ENCODE measurements at regions not wholly inside any gene's neighbourhood (a gene's known extent, or its start where the extent isn't known, plus 50 kb on each side); places are given as distances from the start of the nearest gene placed in this dataset.

- TF ChIP-seq POLR2AphosphoS5 (IDR thresholded peaks at IDR 0.05; ENCODE audit: low read depth, low read length) (no peak), POLR2A (IDR thresholded peaks at IDR 0.05; ENCODE audit: borderline replicate concordance, extremely low read depth, insufficient read depth, insufficient read length) (no peak), EGR1 (IDR thresholded peaks at IDR 0.05; ENCODE audit: low read depth) (no peak)
- TF ChIP-seq, protein P1, sequence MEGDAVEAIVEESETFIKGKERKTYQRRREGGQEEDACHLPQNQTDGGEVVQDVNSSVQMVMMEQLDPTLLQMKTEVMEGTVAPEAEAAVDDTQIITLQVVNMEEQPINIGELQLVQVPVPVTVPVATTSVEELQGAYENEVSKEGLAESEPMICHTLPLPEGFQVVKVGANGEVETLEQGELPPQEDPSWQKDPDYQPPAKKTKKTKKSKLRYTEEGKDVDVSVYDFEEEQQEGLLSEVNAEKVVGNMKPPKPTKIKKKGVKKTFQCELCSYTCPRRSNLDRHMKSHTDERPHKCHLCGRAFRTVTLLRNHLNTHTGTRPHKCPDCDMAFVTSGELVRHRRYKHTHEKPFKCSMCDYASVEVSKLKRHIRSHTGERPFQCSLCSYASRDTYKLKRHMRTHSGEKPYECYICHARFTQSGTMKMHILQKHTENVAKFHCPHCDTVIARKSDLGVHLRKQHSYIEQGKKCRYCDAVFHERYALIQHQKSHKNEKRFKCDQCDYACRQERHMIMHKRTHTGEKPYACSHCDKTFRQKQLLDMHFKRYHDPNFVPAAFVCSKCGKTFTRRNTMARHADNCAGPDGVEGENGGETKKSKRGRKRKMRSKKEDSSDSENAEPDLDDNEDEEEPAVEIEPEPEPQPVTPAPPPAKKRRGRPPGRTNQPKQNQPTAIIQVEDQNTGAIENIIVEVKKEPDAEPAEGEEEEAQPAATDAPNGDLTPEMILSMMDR (IDR thresholded peaks at IDR 0.05 in 2 of 3, conservative IDR thresholded peaks at IDR 0.05 in 1 of 3; ENCODE audit: borderline replicate concordance in 1 of 3, insufficient read depth in 1 of 3, low read depth in 2 of 3, low read length in 2 of 3): no peak
Observed at GRCh38 chr1:230501242-230501641, 75.1 kb upstream of the PGBD5 start.
